ENCODE measurements at regions not wholly inside any gene's neighbourhood (a gene's known extent, or its start where the extent isn't known, plus 50 kb on each side); places are given as distances from the start of the nearest gene placed in this dataset.
A peak's percentile ranks its signal among the peaks of the same experiment; 100 is the strongest.

- peaks cover 10% of the 10 kb centered on the region for H3K9me3 Mint-ChIP-seq
- no peak overlapping the region for H3K27ac Mint-ChIP-seq
- H3K4me1 Mint-ChIP-seq, result peaks cover 12% of the 10 kb centered on the region
- ATAC-seq (peak; percentile 40), DNase-seq (peak; percentile 19)
- H3K36me3 Mint-ChIP-seq (ENCODE audit: low read depth), result no peaks in the 10 kb centered on the region
- H3K4me3 Mint-ChIP-seq, result no peak overlapping the region
- H3K27me3 Mint-ChIP-seq, result peaks cover 47% of the 10 kb centered on the region
Observed at GRCh38 chr3:66582721-66583423, 82.0 kb upstream of the LRIG1 start.

GRCh38 chr3:66583424-66584040 is 82.7 kb upstream of the LRIG1 start:
- Mint-ChIP-seq H3K27me3 (peaks cover 45% of the 10 kb centered on the region), H3K4me1 (peaks cover 12% of the 10 kb centered on the region)

GRCh38 chr3:66585520-66586095 is 84.8 kb upstream of the LRIG1 start:
- no peak for ATAC-seq
- no peak overlapping the region for H3K4me3 Mint-ChIP-seq
- no peak overlapping the region for H3K27ac Mint-ChIP-seq
- no peak for DNase-seq
- H3K4me1 Mint-ChIP-seq, result peaks cover 12% of the 10 kb centered on the region
- H3K36me3 Mint-ChIP-seq (ENCODE audit: low read depth), result no peaks in the 10 kb centered on the region
- peaks cover 37% of the 10 kb centered on the region for H3K27me3 Mint-ChIP-seq
- H3K9me3 Mint-ChIP-seq, result no peaks in the 10 kb centered on the region

More at GRCh38 chr3:66583424-66584040, 82.7 kb upstream of the LRIG1 start:
- H3K36me3 Mint-ChIP-seq (ENCODE audit: low read depth), result no peaks in the 10 kb centered on the region
- H3K4me3 Mint-ChIP-seq, result no peak overlapping the region
- H3K27ac Mint-ChIP-seq, result no peak overlapping the region
- no peak for ATAC-seq
- H3K9me3 Mint-ChIP-seq, result peaks cover 7% of the 10 kb centered on the region
- DNase-seq, result no peak

GRCh38 chr3:66586853-66587252 is 86.0 kb upstream of the LRIG1 start:
- Mint-ChIP-seq H3K36me3 (ENCODE audit: low read depth) (no peaks in the 10 kb centered on the region), H3K4me1 (peaks cover 12% of the 10 kb centered on the region), H3K9me3 (no peaks in the 10 kb centered on the region), H3K27ac (no peak overlapping the region), H3K4me3 (no peak overlapping the region), H3K27me3 (peaks cover 36% of the 10 kb centered on the region)
- ATAC-seq, result no peak
- DNase-seq, result no peak

- ATAC-seq, result no peak
- Mint-ChIP-seq H3K27me3 (peaks cover 38% of the 10 kb centered on the region), H3K4me1 (peaks cover 3% of the 10 kb centered on the region), H3K9me3 (no peaks in the 10 kb centered on the region), H3K4me3 (no peak overlapping the region), H3K36me3 (ENCODE audit: low read depth) (no peaks in the 10 kb centered on the region), H3K27ac (no peak overlapping the region)
- DNase-seq, result no peak
Observed at GRCh38 chr3:66588340-66588847, 87.6 kb upstream of the LRIG1 start.

- Mint-ChIP-seq H3K4me3 (no peak overlapping the region), H3K4me1 (no peaks in the 10 kb centered on the region), H3K36me3 (ENCODE audit: low read depth) (no peaks in the 10 kb centered on the region), H3K9me3 (no peaks in the 10 kb centered on the region), H3K27me3 (peaks cover 26% of the 10 kb centered on the region), H3K27ac (no peak overlapping the region)
- ATAC-seq (no peak), DNase-seq (no peak)
Observed at GRCh38 chr3:66592016-66592761, 91.4 kb upstream of the LRIG1 start.

GRCh38 chr3:66592927-66593625 is 92.3 kb upstream of the LRIG1 start:
- Mint-ChIP-seq H3K9me3 (no peaks in the 10 kb centered on the region), H3K4me3 (no peak overlapping the region), H3K36me3 (ENCODE audit: low read depth) (no peaks in the 10 kb centered on the region), H3K27ac (no peak overlapping the region), H3K4me1 (no peaks in the 10 kb centered on the region), H3K27me3 (peaks cover 21% of the 10 kb centered on the region)
- ATAC-seq, result no peak
- no peak for DNase-seq

- DNase-seq (no peak), ATAC-seq (no peak)
- Mint-ChIP-seq H3K36me3 (ENCODE audit: low read depth) (no peaks in the 10 kb centered on the region), H3K27ac (no peak overlapping the region), H3K4me3 (no peak overlapping the region), H3K4me1 (no peaks in the 10 kb centered on the region), H3K9me3 (no peaks in the 10 kb centered on the region), H3K27me3 (peaks cover 19% of the 10 kb centered on the region)
Observed at GRCh38 chr3:66593978-66594377, 93.2 kb upstream of the LRIG1 start.

GRCh38 chr3:66597308-66597863 is 96.6 kb upstream of the LRIG1 start:
- peaks cover 2% of the 10 kb centered on the region for H3K4me1 Mint-ChIP-seq

GRCh38 chr3:66598168-66598567 is 97.3 kb upstream of the LRIG1 start:
- DNase-seq, result no peak
- Mint-ChIP-seq H3K4me1 (peaks cover 8% of the 10 kb centered on the region), H3K4me3 (no peak overlapping the region), H3K36me3 (ENCODE audit: low read depth) (no peaks in the 10 kb centered on the region), H3K9me3 (no peaks in the 10 kb centered on the region), H3K27ac (no peak overlapping the region), H3K27me3 (peaks cover 4% of the 10 kb centered on the region)
- no peak for ATAC-seq

More at GRCh38 chr3:66597308-66597863, 96.6 kb upstream of the LRIG1 start:
- H3K4me3 Mint-ChIP-seq, result no peak overlapping the region
- DNase-seq (no peak), ATAC-seq (no peak)
- no peaks in the 10 kb centered on the region for H3K36me3 Mint-ChIP-seq (ENCODE audit: low read depth)
- H3K27ac Mint-ChIP-seq, result no peak overlapping the region
- peaks cover 7% of the 10 kb centered on the region for H3K27me3 Mint-ChIP-seq
- no peaks in the 10 kb centered on the region for H3K9me3 Mint-ChIP-seq

- H3K9me3 Mint-ChIP-seq, result no peaks in the 10 kb centered on the region
- no peaks in the 10 kb centered on the region for H3K36me3 Mint-ChIP-seq (ENCODE audit: low read depth)
- DNase-seq (no peak), ATAC-seq (no peak)
- H3K27ac Mint-ChIP-seq, result no peak overlapping the region
- peaks cover 17% of the 10 kb centered on the region for H3K4me1 Mint-ChIP-seq
- H3K4me3 Mint-ChIP-seq, result no peak overlapping the region
- no peaks in the 10 kb centered on the region for H3K27me3 Mint-ChIP-seq
Observed at GRCh38 chr3:66602237-66602636, 101.4 kb upstream of the LRIG1 start.

GRCh38 chr3:66602691-66603090 is 101.9 kb upstream of the LRIG1 start:
- H3K27ac Mint-ChIP-seq, result no peak overlapping the region
- DNase-seq, result no peak
- no peaks in the 10 kb centered on the region for H3K27me3 Mint-ChIP-seq
- H3K9me3 Mint-ChIP-seq, result no peaks in the 10 kb centered on the region
- no peak overlapping the region for H3K4me3 Mint-ChIP-seq
- H3K4me1 Mint-ChIP-seq, result peaks cover 17% of the 10 kb centered on the region
- no peak for ATAC-seq
- H3K36me3 Mint-ChIP-seq (ENCODE audit: low read depth), result no peaks in the 10 kb centered on the region

GRCh38 chr3:66603151-66603611 is 102.4 kb upstream of the LRIG1 start:
- H3K36me3 Mint-ChIP-seq (ENCODE audit: low read depth), result no peaks in the 10 kb centered on the region
- no peak overlapping the region for H3K4me3 Mint-ChIP-seq
- peaks cover 17% of the 10 kb centered on the region for H3K4me1 Mint-ChIP-seq
- DNase-seq, result no peak
- H3K9me3 Mint-ChIP-seq, result no peaks in the 10 kb centered on the region
- H3K27ac Mint-ChIP-seq, result no peak overlapping the region
- H3K27me3 Mint-ChIP-seq, result peaks cover under 1% of the 10 kb centered on the region
- ATAC-seq, result no peak

GRCh38 chr3:66604481-66604880 is 103.7 kb upstream of the LRIG1 start:
- no peaks in the 10 kb centered on the region for H3K9me3 Mint-ChIP-seq

More at GRCh38 chr3:66604481-66604880, 103.7 kb upstream of the LRIG1 start:
- ATAC-seq (no peak), DNase-seq (no peak)
- no peak overlapping the region for H3K4me3 Mint-ChIP-seq
- H3K36me3 Mint-ChIP-seq (ENCODE audit: low read depth), result no peaks in the 10 kb centered on the region
- peaks cover 1% of the 10 kb centered on the region for H3K27me3 Mint-ChIP-seq
- H3K27ac Mint-ChIP-seq, result no peak overlapping the region
- H3K4me1 Mint-ChIP-seq, result peaks cover 17% of the 10 kb centered on the region
